ENCODE measurements at regions not wholly inside any gene's neighbourhood (a gene's known extent, or its start where the extent isn't known, plus 50 kb on each side); places are given as distances from the start of the nearest gene placed in this dataset.

DNA sequence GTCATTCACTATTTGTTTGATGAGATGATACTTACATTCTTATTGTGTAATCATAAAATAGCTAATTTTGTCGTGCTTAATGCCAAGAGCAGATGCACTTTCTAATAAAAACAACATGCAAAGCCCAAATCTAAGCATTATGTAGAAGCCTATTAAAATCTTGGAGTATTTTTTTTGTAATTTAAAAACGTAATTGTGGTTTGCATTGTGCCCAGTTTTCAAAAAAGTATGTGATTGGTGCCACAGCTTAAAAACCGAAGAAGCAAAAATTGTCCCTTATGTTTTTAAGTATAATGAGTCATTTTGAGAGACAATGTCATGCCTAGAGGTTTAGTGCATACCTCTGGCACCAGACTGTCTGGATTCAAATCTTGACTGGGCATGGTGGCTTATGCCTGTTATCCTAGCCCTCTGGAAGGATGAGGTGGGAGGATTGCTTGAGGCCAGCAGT, 464.8 kb upstream of the RGS6 start:
- no peak for DNase-seq (ENCODE audit: low read depth)

DNA sequence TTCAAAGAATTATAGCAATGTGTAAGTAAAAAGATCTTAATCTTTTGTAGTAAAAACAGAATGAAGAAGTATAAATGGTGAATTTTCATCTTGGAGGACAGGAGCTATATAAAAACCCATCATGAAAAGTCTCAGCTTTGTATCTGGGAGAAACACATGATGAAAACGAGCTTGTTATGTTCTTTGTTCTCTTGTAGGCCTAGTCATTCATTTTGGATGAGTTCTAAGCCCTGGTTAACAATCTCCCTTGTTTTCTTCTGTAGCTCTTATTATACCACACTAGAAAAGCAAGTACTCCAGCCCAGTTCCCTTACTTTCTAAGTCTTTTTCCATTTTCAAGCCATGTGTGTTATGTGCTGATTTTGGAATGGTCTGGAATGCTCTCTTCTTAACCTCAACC, 463.5 kb upstream of the RGS6 start:
- no peak for DNase-seq (ENCODE audit: low read depth)

DNA sequence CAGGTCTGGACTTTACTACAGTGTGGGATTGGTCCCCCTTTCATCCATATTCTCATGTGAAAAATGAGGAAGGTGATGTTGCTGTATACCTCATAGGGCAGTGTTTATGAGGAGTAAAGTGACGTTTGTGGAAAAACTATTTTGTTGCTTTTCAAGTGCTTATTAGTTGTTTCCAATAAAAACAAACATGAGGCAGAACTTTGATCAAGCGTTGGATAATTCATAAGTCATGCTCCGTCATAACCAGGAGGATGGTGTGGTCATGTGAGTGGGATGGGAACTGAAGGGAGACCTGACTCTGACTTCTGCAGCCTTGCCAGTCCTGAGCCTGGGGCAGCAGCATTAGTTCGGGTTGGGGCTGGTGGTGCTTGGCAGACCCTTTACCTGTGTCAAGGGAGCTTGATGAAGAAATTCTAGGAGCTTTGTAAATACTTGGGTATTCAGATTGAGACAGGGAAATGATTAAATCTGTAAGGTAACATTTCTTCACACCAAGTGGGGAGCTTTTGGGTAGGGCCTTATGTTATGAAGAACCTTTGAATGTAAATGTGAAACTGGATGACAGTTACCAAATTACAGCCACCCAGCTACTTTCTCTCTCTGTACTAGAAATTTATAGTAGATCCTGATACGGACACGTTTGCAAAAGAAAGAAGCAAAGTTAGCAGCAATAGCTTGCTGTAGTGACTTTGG, 462.4 kb upstream of the RGS6 start:
- DNase-seq (ENCODE audit: low read depth): no peak

DNA sequence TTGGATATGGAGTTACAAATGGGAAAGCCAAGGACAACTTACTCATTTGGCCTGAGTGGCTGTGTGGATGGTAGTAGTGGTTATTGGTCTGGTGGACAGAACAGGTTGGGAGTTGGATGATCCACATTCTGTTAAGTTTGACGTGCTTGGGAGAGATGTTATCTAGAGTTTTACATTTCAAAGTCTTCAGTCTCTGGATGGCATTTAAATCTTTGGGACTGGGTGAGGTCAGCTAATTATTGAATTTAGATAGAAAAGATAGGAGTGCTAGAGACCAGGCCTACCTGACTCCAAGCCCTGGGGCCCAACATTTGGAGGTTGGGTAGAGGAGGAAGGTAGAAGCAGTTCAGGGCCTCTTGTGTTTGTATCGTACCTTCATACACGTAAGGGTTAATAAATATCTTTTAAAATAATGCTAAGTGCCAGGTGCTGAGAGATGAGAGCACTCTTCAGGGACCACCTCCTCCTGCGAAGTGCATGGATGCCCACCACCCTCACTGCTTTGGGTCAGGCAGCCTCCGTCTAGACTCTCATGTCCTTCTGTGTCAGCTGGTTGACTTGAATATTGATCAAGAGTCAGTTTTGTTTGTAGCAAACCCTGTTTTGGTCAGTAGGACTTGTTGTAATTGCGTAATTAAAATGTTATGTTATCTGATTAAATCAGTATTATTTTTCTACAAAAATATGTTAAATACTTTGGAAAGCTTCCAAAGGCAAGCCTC, 460.4 kb upstream of the RGS6 start:
- DNase-seq (ENCODE audit: low read depth): no peak

DNA sequence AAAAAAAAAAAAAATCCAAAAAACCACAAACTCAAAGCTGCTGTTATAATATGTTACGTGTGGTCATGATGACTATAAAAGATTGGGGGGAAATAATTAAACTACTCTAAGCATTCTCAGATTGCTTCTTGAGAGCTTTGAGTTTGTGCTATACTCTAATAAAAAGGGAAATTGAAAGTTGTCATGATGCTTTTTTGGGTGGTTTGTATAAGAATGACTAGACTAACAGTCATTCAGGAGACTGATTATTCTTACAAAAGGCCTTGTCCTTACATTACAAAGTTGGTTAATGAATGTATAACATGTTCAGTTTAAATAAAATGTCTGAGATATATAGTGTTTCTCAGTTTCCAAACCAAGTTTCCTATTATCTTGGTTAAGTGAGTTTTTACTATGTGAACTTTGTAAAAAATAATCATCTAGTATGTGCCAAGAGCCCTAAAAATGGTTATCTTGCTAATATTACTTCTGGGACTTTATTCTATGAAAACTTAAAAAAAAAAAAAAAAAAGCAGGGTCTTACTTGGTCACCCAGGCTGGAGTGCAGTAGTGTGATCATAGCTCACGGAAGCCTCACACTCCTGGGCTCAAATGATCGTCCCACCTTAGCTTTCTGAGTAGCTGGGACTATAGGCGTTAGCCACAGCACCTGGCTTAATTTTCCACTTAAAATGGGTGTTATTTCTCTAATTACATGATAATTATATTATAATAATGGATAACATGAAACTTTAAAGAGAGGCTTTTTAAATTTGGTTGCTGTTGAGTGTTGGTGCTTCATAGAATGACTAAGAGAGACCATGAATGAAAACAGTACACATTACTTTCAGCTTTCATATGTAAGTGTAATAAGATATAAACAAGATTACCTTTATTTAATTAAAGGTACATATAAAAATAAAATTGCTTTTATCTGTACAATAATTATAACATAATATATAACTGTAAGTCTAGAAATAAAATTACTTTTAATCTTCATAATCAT, 459.6 kb upstream of the RGS6 start:
- no peak for DNase-seq (ENCODE audit: low read depth)

DNA sequence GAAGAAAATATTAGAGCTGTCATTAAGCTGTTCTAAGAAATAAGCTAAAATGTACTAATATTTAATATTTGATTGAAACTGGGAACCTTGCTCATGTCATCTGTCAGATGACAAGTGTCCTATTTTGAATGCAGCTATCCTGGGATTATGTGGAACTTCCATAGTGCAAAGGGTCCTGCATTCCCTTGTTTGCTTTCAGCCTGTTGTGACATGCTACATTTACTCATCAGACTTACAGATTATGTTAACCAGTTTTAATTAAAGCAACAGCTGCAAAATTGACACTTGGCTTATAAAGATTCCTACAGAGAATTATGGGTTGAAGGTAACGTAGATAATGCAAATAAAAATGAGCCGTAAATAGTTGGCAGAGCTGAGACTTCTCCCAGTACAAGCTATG, 458.4 kb upstream of the RGS6 start:
- DNase-seq (ENCODE audit: low read depth): no peak

DNA sequence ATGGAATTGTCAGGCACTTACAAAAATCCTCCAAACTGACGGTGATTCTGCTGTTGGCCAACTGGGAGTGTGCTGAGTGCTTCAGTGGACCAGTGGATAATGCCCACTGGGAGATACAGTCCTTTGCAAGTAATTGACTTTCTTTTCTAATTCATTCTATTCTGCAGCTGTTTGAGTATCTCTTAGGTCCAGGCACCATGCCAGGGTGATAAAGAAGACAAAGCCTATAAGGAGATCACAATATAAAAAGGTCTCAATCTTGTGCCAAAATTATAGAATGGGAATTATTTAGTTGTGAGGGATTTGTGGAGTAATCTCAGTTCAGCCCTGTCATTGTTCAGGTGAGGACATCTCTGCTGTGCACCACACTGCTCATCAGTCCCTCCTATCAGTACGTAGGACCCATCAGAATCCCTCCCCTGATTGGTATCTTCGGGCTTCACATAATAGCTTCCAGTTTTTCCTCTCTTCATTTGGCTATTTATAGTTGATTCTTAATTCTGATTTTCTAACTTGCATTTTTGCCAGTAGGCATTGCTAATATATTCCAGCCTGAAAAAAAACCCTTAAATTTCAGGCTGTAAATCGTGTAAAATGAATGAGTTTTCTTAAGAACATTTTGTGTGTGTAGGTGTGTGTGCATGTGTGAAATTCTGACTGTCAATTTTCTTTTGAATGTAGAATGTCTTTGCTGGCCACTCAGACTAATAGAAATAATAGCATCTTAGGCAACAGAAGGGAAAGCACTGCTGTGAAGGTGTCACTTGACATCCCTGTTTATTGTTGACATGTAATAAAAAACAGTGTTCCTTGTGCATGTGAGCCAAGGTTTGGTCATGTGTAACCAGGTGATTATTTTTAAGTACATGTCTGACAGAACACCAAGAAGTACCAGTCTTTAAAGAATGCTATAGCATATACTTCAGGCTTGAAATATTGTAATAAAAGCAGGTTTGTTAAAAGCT, 457.6 kb upstream of the RGS6 start:
- no peak for DNase-seq (ENCODE audit: low read depth)

DNA sequence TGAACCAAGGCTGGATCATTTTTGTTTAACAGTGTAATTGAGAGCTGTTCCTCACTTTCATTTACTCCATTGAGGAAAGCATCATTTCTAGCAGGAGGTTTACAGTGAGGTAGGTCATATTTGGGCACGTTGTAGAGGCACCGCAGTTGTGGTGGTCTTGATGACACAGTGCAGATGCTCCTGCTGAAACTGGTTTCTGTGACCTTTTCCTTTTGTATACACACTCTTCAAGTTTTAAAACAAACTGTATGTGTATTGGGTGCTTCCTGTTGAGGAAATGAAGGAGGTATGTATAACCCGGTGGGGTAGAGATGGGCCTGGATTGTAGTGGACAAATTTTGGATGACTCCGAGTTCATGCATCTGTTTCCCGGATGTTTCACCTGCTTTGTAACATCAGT, 456.3 kb upstream of the RGS6 start:
- DNase-seq (ENCODE audit: low read depth): no peak

DNA sequence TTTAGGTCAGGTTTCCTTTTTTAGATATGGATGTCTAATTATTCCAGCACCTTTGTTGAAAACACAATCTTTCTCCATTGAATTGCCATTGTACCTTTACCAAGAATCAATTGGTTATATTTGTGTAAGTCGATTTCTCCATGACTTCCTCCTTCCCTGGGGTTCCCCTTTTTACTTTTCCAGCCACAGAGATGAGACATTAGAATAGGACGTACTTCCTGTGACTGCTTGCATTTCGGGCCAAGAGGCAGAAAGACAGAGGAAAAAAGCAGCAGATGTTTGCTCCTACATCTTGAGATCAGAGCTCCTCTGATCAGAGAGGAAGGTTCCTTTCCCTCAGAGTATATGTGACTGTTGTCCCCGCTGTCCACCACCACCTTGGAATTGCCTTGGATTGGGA, 453.7 kb upstream of the RGS6 start:
- DNase-seq (ENCODE audit: low read depth): peak; percentile 26

DNA sequence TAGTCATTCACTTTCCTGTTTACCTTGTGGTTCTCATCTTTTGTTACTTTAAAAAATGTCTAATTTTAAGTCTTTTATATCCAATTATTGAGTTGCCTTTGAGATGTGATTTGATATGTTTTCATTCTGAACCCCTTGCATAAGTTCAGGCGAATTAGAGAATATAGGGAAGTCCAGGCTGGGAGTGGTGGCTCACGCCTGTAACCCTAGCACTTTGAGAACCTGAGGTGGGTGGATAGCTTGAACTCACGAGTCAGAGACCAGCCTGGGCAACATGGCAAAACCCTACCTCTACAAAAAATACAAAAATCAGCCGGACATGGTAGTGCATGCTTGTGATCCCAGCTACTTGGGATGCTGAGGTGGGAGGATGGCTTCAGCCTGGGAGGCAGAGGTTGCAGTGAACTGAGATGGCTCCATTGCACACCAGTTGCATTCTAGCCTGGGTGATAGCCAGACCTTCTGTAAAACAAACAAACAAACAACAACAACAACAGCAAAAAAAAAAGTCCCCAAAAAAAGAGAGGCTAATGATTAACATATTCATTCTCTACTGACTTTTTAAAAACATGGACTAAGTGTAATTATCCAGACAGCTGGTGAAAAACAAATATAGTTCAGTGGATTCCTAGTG, 451.1 kb upstream of the RGS6 start:
- DNase-seq (ENCODE audit: low read depth): no peak

DNA sequence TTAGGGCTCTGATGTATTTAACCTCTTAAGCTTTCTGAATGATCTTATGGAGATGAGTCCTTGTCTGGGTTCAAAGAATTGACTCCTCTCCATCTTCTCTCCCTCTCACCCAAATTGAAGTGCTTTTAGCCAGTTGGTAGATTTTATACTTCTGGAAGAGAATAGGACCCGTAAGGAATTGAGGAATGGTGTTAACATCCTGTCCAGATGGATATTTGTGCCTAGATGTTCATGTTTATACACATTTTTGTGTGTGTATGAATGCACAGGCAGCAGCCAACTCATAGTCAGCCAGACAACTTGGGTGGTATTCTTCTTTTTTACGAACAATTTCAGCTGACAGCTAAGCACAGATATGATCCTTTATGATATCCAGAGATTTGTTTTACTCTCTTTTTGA, 449.6 kb upstream of the RGS6 start:
- DNase-seq (ENCODE audit: low read depth): no peak

DNA sequence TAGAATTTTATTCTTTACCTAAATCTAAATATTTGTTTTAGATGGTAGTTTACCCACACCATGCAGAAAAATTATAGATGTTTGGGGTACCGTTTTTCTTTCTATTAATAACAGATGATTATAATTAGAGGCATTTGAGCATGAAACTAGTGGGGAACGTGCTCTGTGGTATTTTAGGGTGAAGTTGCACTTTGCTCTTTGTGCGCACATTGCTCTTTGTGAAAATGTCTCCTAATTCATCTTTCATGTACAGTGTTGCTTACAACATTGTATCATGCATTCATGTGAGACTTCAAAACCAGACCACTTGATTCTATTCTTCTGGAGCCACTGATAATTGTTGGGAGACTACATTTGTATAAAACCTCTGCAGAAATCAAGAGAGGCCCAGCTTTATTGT, 449.1 kb upstream of the RGS6 start:
- DNase-seq (ENCODE audit: low read depth): no peak

DNA sequence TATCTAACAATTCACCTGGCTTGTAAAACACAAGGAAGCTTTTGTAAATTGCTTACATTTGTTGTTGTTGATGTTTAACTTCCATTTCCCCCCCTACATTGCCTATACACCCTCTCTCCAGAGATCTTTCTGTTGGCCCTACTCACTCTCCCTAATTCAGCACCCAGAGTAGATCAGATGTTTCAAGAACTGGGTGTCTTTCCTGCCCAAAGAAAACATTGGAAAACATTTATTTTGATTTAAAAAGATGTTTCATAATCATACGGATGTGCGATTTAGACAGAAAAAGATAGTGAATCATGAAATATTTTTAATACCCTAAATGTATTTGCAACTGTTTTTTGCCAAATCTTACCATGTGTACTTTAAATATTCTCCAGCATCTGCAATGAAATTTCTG, 446.4 kb upstream of the RGS6 start:
- no peak for DNase-seq (ENCODE audit: low read depth)

DNA sequence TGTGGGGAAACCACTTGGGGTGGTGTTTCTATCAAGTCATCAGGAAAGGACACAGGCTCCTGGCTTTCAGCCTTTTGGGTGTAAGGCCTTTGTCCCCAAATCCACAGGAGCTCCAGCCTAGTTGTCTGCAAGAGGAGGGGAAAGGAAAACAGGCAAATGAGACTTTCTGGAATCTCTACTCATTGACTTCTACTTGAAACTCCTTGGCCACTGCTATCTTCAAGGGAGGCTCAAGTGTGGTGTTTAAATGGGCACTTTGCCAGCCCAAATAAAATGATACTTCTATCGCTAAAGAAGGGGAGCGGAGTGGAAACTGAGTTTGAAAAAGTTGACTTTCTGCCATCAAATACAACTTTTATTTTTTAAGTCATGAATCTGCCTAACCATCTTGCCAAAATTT, 445.9 kb upstream of the RGS6 start:
- DNase-seq (ENCODE audit: low read depth): no peak

DNA sequence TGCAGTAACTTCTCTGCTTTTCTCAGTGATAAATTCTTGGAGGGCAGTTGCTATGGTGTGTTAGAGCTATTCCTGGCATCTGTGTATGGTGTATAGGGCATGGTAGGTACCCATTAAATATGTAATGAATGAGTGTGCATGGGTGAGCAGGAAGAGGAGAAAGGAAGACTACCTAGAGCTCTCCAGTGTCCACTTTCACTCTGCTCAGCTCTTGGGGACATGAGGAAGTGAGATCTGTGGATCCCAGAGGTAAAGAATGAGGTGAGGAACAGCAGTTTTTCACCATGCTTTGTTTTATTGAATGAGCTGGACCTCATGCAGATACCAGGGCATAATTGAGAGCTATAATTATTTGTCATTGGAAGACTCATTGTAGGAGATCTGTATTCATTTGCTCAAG, 444.8 kb upstream of the RGS6 start:
- no peak for DNase-seq (ENCODE audit: low read depth)

DNA sequence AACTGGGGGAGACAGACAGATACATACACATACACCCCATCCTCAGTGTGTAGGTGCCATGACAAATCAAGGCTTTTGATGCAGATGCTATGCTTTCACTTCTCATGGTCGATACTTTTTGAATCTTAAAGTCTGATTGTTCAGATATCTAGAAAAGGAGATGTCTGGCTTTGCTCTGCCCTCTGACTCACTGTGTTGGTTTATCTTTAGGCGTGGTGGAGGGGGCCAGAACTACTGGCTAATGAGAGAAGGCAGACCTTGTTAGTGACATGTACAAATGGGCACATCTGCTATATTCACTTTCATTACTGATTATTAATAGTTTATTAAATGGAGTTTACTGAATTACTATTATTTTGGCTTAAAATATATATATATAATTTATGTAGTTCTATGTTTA, 444.3 kb upstream of the RGS6 start:
- no peak for DNase-seq (ENCODE audit: low read depth)

DNA sequence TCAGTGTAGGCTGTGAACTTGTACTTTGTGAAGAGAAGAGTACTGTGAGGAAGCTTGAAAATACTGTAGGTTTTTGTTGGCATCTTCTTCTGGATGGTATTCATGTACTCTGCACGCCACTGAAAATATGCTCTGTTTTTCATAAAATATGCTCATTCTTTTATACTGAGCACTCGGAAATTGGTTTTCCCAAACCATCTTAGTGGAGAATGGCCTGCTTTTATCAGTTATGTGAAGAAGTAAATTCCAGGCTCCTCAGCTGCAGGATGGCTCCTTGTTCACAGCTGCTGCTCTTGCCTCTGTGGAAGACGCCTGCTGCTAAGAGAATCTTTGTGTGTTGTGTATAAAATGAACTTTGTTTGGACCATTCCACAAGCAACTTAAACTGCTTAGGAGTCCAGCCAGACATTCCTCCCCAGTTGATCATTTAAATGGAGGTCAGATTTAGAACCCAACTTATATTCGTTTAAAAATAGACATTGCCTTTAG, 443.5 kb upstream of the RGS6 start:
- no peak for DNase-seq (ENCODE audit: low read depth)

DNA sequence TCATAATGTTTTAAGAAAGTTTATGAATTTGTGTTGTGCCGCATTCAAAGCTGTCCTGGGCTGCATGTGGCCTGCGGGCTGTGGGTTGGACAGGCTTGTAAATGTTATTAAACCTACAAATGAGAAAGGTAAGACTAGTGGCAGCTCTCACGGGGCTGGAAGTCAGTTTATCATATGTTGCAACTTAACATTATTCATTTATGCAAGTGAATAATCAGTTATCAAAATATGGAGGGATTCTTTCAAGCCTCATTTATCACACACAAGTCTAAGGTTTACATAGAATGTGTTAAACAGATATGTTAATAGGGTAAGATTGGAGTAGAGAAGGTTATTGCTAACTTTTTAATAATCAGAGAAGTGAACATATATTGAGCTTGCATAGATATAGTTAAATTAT, 442.5 kb upstream of the RGS6 start:
- no peak for DNase-seq (ENCODE audit: low read depth)

DNA sequence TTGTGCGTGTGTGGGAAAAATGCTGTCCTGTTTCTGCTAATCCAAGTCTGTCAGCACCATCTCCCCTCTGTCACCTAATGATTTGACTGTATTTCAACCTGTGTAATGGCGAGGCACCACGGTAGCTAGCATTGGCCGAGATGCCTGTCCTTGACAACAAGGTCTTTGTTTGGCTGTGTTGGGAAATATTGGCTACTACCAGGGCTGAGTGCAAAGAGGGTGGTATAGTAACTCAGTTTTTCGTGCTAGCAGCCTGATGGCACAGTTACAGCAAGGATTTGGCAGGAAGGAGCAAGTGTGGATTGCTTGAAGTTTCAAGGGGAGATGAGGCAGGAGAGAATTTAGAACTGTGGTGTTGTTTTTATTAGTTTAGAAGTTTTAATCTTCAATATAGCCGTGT, 440.3 kb upstream of the RGS6 start:
- no peak for DNase-seq (ENCODE audit: low read depth)

DNA sequence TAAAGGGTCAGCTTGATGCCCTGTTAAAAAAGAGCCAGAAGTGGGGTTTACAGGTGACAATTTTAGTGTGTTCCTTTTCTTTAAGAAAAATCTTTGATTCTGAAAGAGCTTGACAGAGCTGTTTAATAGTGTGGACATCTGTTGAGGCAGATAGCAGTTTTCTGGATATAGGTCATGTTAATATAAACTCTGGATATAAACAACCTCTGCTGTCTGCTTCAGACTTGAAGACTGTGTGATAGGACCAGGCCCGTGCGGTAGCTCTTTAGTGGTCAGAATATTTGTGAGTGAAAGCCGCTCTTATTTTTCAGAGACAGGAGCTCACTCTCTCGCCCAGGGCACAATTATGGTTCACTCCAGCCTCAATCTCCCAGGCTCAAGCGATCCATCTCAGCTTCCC, 439.9 kb upstream of the RGS6 start:
- no peak for DNase-seq (ENCODE audit: low read depth)

DNA sequence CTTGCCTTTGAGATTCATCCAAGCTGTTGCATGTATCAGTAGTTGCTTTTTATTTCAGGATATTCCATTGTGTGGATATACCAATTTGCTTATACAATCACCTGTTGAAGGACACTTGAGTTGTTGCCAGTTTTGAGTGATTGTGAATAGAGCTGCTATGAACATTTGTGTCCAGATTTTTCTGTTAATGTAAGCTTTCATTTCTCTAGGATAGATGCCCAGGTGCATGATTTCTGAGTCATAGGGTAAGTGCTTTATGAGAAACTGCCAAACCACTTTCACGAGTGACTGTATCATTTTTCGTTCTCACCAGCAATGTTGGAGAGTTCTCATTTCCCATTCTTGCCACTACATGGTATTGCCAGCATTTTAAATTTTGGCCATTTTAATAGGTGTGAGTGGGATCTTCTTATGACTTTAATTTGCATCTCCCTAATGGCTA, 434.6 kb upstream of the RGS6 start:
- peak; percentile 30 for DNase-seq (ENCODE audit: low read depth)
